NCI-H226 (cell line): ENCODE measurements at regions not wholly inside any gene's neighbourhood (a gene's known extent, or its start where the extent isn't known, plus 50 kb on each side); places are given as distances from the start of the nearest gene placed in this dataset.
A peak's percentile ranks its signal among the peaks of the same experiment; 100 is the strongest.
"Not testable (repeated sequence)": the region's sequence is repeated elsewhere in the genome, so short reads cannot be mapped to it uniquely, and the experiment has no call there.

Experiments used
- DNase-seq: peaks from one replicate; pipeline ENCODE4 v3.0.0-alpha.2; 2015

- DNase-seq, result not testable (repeated sequence)
Measured at GRCh38 chr2:242010252-242011166, 141.0 kb downstream of the RTP5 start.

- DNase-seq, result no peak
Measured at GRCh38 chr2:242011167-242011513, 141.6 kb downstream of the RTP5 start.

GRCh38 chr2:242011516-242011915 lies 142.0 kb downstream of the RTP5 start:
- no peak for DNase-seq

GRCh38 chr2:242011991-242012764 lies 142.6 kb downstream of the RTP5 start:
- no peak for DNase-seq

GRCh38 chr2:242012956-242013764 lies 143.6 kb downstream of the RTP5 start:
- no peak for DNase-seq

GRCh38 chr2:242013771-242014170 lies 144.2 kb downstream of the RTP5 start:
- DNase-seq, result no peak

- no peak for DNase-seq
Measured at GRCh38 chr2:242015108-242016065, 145.9 kb downstream of the RTP5 start.

- no peak for DNase-seq
Measured at GRCh38 chr2:242017086-242017485, 147.6 kb downstream of the RTP5 start.

- not testable (repeated sequence) for DNase-seq
Measured at GRCh38 chr2:242018416-242018815, 148.9 kb downstream of the RTP5 start.

GRCh38 chr2:242019344-242019743 lies 149.8 kb downstream of the RTP5 start:
- DNase-seq, result no peak

GRCh38 chr2:242020196-242021004 lies 150.9 kb downstream of the RTP5 start:
- DNase-seq, result no peak

GRCh38 chr2:242022550-242023290 lies 153.2 kb downstream of the RTP5 start:
- DNase-seq, result no peak

GRCh38 chr2:242024751-242025355 lies 155.3 kb downstream of the RTP5 start:
- DNase-seq, result no peak

GRCh38 chr2:242027676-242028450 lies 158.3 kb downstream of the RTP5 start:
- no peak for DNase-seq

GRCh38 chr2:242029422-242030225 lies 160.1 kb downstream of the RTP5 start:
- DNase-seq, result no peak

GRCh38 chr2:242030226-242030575 lies 160.7 kb downstream of the RTP5 start:
- no peak for DNase-seq

- DNase-seq, result no peak
Measured at GRCh38 chr2:242030858-242031257, 161.3 kb downstream of the RTP5 start.

GRCh38 chr2:242031481-242032019 lies 162.0 kb downstream of the RTP5 start:
- DNase-seq, result peak; percentile 97
